ENCODE measurements at regions not wholly inside any gene's neighbourhood (a gene's known extent, or its start where the extent isn't known, plus 50 kb on each side); places are given as distances from the start of the nearest gene placed in this dataset.

DNA sequence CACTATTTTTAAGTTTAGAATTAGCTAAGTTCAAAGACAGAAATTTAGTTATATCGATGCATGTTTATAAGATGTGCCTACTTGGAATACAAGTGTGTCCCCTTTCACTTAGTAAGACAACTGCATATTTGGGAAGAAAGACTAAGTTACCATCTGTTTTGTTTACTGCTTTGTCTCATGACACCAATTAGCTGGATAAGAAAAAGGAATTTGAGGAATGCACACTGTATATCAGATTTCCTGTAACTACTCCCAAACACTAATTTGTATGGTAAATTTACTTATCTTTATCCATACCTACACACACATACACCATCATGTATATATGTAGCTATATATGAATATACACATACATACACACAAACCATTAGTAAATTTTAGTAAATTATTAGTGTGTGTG, 1442.8 kb upstream of the IGFBP7 start:
- no peak overlapping the region for H3K4me3 ChIP-seq (replicated peaks in 1 of 3; ENCODE audit: insufficient read depth in 1 of 3, low read depth in 1 of 3, low read length in 3 of 3)
- dilution Hi-C loops (cut with MboI; ENCODE audit: extremely low pct_ligation_motif_present, low sequenced_read_pairs) = no loop called here
- DNase-seq (ENCODE audit: low read depth, low spot score) (no peak), FAIRE-seq (no peak)
- no peak overlapping the region for H3K27ac ChIP-seq (ENCODE audit: insufficient read depth, low read depth, low read length)
- POLR2A ChIA-PET = no interaction called here
- H3K9me3 ChIP-seq (replicated peaks; ENCODE audit: control insufficient read depth, insufficient read depth, low read length) = no peaks in the 10 kb centered on the region
- CTCF ChIA-PET = no interaction called here
- H3K79me2 ChIP-seq (ENCODE audit: control insufficient read depth, insufficient read depth, low read length) = no peaks in the 10 kb centered on the region
- intact Hi-C loops (cut with micrococcal nuclease) = no loop called here
- no TSS peak for BruUV-seq (replicated peaks)
- H3K9ac ChIP-seq (replicated peaks; ENCODE audit: extremely low read depth, insufficient read depth, low read length) = no peak overlapping the region
- no peak overlapping the region for H3K4me2 ChIP-seq (ENCODE audit: insufficient read depth, low read length)
- H3K36me3 ChIP-seq (ENCODE audit: control insufficient read depth in 2 of 2, extremely low read depth in 1 of 2, insufficient read depth in 2 of 2, low read length in 2 of 2) = no peaks in the 10 kb centered on the region
- no peak overlapping the region for H2AFZ ChIP-seq (ENCODE audit: low read depth, low read length)
- H4K20me1 ChIP-seq (replicated peaks; ENCODE audit: control insufficient read depth, extremely low read depth, insufficient read depth, low read length) = no peaks in the 10 kb centered on the region
- no peaks in the 10 kb centered on the region for H3K9me1 ChIP-seq (replicated peaks; ENCODE audit: control insufficient read depth, extremely low read depth, insufficient read depth, low read length)
- no peaks in the 10 kb centered on the region for H3K4me1 ChIP-seq (ENCODE audit: control insufficient read depth, extremely low read depth, insufficient read depth, low read length)
- no peaks in the 10 kb centered on the region for H3K27me3 ChIP-seq (ENCODE audit: control insufficient read depth in 2 of 2, insufficient read depth in 2 of 2, low read length in 2 of 2)
- TF ChIP-seq MYC (IDR thresholded peaks at IDR 0.05; ENCODE audit: low read depth, low read length) (no peak), FOS (IDR thresholded peaks at IDR 0.05; ENCODE audit: borderline replicate concordance, insufficient read depth, low read length) (no peak), JUN (IDR thresholded peaks at IDR 0.05; ENCODE audit: borderline replicate concordance, insufficient read depth, insufficient read length, low read depth) (no peak), POLR2AphosphoS5 (IDR thresholded peaks at IDR 0.05; ENCODE audit: insufficient read depth, low read depth, low read length) (no peak)
- TF ChIP-seq, protein P1, sequence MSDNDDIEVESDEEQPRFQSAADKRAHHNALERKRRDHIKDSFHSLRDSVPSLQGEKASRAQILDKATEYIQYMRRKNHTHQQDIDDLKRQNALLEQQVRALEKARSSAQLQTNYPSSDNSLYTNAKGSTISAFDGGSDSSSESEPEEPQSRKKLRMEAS (IDR thresholded peaks at IDR 0.05; ENCODE audit: insufficient read depth, insufficient read length) = no peak
- TF ChIP-seq, protein P2, sequence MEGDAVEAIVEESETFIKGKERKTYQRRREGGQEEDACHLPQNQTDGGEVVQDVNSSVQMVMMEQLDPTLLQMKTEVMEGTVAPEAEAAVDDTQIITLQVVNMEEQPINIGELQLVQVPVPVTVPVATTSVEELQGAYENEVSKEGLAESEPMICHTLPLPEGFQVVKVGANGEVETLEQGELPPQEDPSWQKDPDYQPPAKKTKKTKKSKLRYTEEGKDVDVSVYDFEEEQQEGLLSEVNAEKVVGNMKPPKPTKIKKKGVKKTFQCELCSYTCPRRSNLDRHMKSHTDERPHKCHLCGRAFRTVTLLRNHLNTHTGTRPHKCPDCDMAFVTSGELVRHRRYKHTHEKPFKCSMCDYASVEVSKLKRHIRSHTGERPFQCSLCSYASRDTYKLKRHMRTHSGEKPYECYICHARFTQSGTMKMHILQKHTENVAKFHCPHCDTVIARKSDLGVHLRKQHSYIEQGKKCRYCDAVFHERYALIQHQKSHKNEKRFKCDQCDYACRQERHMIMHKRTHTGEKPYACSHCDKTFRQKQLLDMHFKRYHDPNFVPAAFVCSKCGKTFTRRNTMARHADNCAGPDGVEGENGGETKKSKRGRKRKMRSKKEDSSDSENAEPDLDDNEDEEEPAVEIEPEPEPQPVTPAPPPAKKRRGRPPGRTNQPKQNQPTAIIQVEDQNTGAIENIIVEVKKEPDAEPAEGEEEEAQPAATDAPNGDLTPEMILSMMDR (IDR thresholded peaks at IDR 0.05; ENCODE audit: extremely low read depth in 1 of 2, insufficient read depth in 1 of 2, low read depth in 1 of 2, low read length in 2 of 2) = no peak

DNA sequence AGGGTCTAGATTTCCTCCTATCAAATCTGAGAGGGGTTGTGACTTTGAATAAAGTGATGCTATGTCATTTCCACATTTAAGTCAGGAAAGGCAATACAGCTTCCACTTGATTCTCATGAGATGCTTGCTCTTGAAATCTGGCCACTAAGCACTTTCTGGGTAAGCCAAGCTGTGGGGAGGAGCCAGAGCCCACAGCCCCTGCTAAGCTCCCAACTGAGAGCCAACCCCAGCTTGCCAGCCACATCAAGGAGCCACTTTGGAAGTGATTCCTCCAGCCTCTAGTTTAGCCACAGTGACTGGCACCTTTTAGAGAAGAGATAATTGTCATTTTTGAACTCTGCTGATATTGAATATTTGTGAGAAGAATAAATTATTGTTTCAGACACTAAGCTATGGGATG, 1441.5 kb upstream of the IGFBP7 start:
- FAIRE-seq = no peak
- no peaks in the 10 kb centered on the region for H3K79me2 ChIP-seq (ENCODE audit: control insufficient read depth, insufficient read depth, low read length)
- intact Hi-C loops (cut with micrococcal nuclease) (no loop called here), dilution Hi-C loops (cut with MboI; ENCODE audit: extremely low pct_ligation_motif_present, low sequenced_read_pairs) (no loop called here)
- CTCF ChIA-PET = no interaction called here
- TF ChIP-seq JUN (IDR thresholded peaks at IDR 0.05; ENCODE audit: borderline replicate concordance, insufficient read depth, insufficient read length, low read depth) = no peak
- TF ChIP-seq, protein P1 (IDR thresholded peaks at IDR 0.05; ENCODE audit: insufficient read depth, insufficient read length) = no peak
- TF ChIP-seq POLR2A (IDR thresholded peaks at IDR 0.05; ENCODE audit: low read depth, low read length) = no peak
- TF ChIP-seq MYC (IDR thresholded peaks at IDR 0.05; ENCODE audit: low read depth, low read length) = no peak
- TF ChIP-seq POLR2AphosphoS5 (IDR thresholded peaks at IDR 0.05; ENCODE audit: insufficient read depth, low read depth, low read length) = no peak
- H3K4me2 ChIP-seq (ENCODE audit: insufficient read depth, low read length) = no peak overlapping the region
- H3K4me1 ChIP-seq (ENCODE audit: control insufficient read depth, extremely low read depth, insufficient read depth, low read length) = no peaks in the 10 kb centered on the region
- H3K9me3 ChIP-seq (replicated peaks; ENCODE audit: control insufficient read depth, insufficient read depth, low read length) = no peaks in the 10 kb centered on the region
- no peaks in the 10 kb centered on the region for H3K36me3 ChIP-seq (ENCODE audit: control insufficient read depth in 2 of 2, extremely low read depth in 1 of 2, insufficient read depth in 2 of 2, low read length in 2 of 2)
- no peaks in the 10 kb centered on the region for H3K9me1 ChIP-seq (replicated peaks; ENCODE audit: control insufficient read depth, extremely low read depth, insufficient read depth, low read length)
- H4K20me1 ChIP-seq (replicated peaks; ENCODE audit: control insufficient read depth, extremely low read depth, insufficient read depth, low read length) = no peaks in the 10 kb centered on the region
- H2AFZ ChIP-seq (ENCODE audit: low read depth, low read length) = no peak overlapping the region
- BruUV-seq (replicated peaks) = no TSS peak
- H3K4me3 ChIP-seq (replicated peaks in 1 of 3; ENCODE audit: insufficient read depth in 1 of 3, low read depth in 1 of 3, low read length in 3 of 3) = no peak overlapping the region
- no peak overlapping the region for H3K9ac ChIP-seq (replicated peaks; ENCODE audit: extremely low read depth, insufficient read depth, low read length)
- POLR2A ChIA-PET = no interaction called here
- no peaks in the 10 kb centered on the region for H3K27me3 ChIP-seq (ENCODE audit: control insufficient read depth in 2 of 2, insufficient read depth in 2 of 2, low read length in 2 of 2)
- H3K27ac ChIP-seq (ENCODE audit: insufficient read depth, low read depth, low read length) = no peak overlapping the region
- no peak for DNase-seq (ENCODE audit: low read depth, low spot score)

Measured in endothelial cell of umbilical vein (primary cell).